HepG2 (cell line): ENCODE measurements at regions not wholly inside any gene's neighbourhood (a gene's known extent, or its start where the extent isn't known, plus 50 kb on each side); places are given as distances from the start of the nearest gene placed in this dataset.

Experiments used
- ATAC-seq: fragments of 200-7000 bp; cut with Tn5 transposase; 3 replicates; pipeline ENCODE4 v1.9.1; 2020; ENCODE audit warnings: mild to moderate bottlenecking, moderate library complexity
- BruUV-seq: library from RNA; stranded (reverse); fragments of 400-500 nt; replicated peaks from 2 replicates; lab custom pipeline; 2021; lab: Mats Ljungman, UMichigan
- CTCF ChIA-PET: fragments of 300-600 bp; formaldehyde crosslinking; extraction: SDS; loops from one replicate; lab custom pipeline; 2021; ENCODE audit warnings: low total read pairs, inconsistent platforms, low intra/inter-chr PET ratio; lab: Yijun Ruan, JAX
- POLR2A ChIA-PET: fragments of 350-600 bp; sonication (Branson Sonifier 250); formaldehyde crosslinking; loops from one replicate; lab custom pipeline; 2020; ENCODE audit warnings: antibody characterized with exemption, inconsistent platforms; lab: Yijun Ruan, JAX
- DNase-seq: peaks from one replicate; pipeline ENCODE4 v3.0.0-alpha.2; 2015; ENCODE audit warnings: low spot score
- FAIRE-seq: peaks from 3 replicates; lab custom pipeline; 2011; peaks lifted over from hg19 to GRCh38; lab: Jason Lieb, UNC
- H2AFZ ChIP-seq: one replicate; pipeline ENCODE4 v1.6.1; 2011; ENCODE audit warnings: low read length, inconsistent platforms
- H3K27ac ChIP-seq: fragments of 300-600 bp; 3 replicates; pipeline ENCODE4 v1.8.0; 2011; ENCODE audit warnings: mixed run types, mild to moderate bottlenecking, mixed read lengths, low read length, inconsistent platforms; ENCODE audit not compliant: insufficient read depth; ENCODE audit errors: extremely low read length
- H3K27me3 ChIP-seq, 2 experiments: fragments of 200-600 bp in 1 of 2; 2 replicates in 1 of 2; 3 replicates in 1 of 2; pipeline versions ENCODE4 v1.6.0 to v1.8.0; 2011; ENCODE audit warnings: low read length in 2 of 2, mild to moderate bottlenecking in 2 of 2, moderate library complexity in 2 of 2, inconsistent platforms in 1 of 2; ENCODE audit not compliant: insufficient read depth in 2 of 2, control insufficient read depth in 1 of 2
- H3K36me3 ChIP-seq, 2 experiments: fragments of 200-600 bp in 1 of 2; replicated peaks in 1 of 2; 2 replicates in 1 of 2; 3 replicates in 1 of 2; pipeline versions ENCODE4 v1.5.1 to v1.8.0; 2011; ENCODE audit warnings: low read length in 2 of 2, inconsistent platforms in 1 of 2; ENCODE audit not compliant: insufficient read depth in 2 of 2, control insufficient read depth in 1 of 2
- H3K4me1 ChIP-seq: 2 replicates; pipeline ENCODE4 v1.5.1; 2012; ENCODE audit warnings: low read length, inconsistent platforms; ENCODE audit not compliant: insufficient read depth
- H3K4me2 ChIP-seq: 2 replicates; pipeline ENCODE4 v1.6.0; 2011; ENCODE audit warnings: low read depth, low read length, inconsistent platforms
- H3K4me3 ChIP-seq, 3 experiments: fragments of 200-600 bp in 1 of 3; sonication (generic), shearing (Covaris generic) in 1 of 3; replicated peaks in 1 of 3; 2 replicates each; pipeline ENCODE4 v1.5.1; 2011 to 2016; ENCODE audit warnings: low read length in 3 of 3, inconsistent platforms in 2 of 3, low read depth in 2 of 3, mild to moderate bottlenecking in 2 of 3, control low read depth in 1 of 3, mixed read lengths in 1 of 3; ENCODE audit not compliant: insufficient read depth in 1 of 3
- H3K79me2 ChIP-seq: one replicate; pipeline ENCODE4 v1.6.1; 2011; ENCODE audit warnings: low read length, inconsistent platforms; ENCODE audit not compliant: insufficient read depth
- H3K9ac ChIP-seq: 2 replicates; pipeline ENCODE4 v1.6.0; 2011; ENCODE audit warnings: mild to moderate bottlenecking, low read depth, low read length, inconsistent platforms; ENCODE audit not compliant: insufficient read depth
- H3K9me3 ChIP-seq: 2 replicates; pipeline ENCODE4 v1.5.1; 2012; ENCODE audit warnings: mild to moderate bottlenecking, low read length
- H4K20me1 ChIP-seq: 2 replicates; pipeline ENCODE4 v1.6.0; 2011; ENCODE audit warnings: inconsistent platforms, mild to moderate bottlenecking, low read length, moderate library complexity; ENCODE audit not compliant: insufficient read depth
- CCAR2 ChIP-seq: fragments of 200-400 bp; formaldehyde crosslinking; optimal IDR thresholded peaks from 2 replicates; pipeline ENCODE3; 2018; ENCODE audit warnings: low read depth, mild to moderate bottlenecking, low read length, moderate library complexity
- ELF4 ChIP-seq: sonication (generic); formaldehyde crosslinking; IDR thresholded peaks from 2 replicates; pipeline ENCODE4 v1.5.0; 2020; ENCODE audit warnings: missing genetic modification reagents, mild to moderate bottlenecking, moderate library complexity, borderline replicate concordance
- FOXM1 ChIP-seq: sonication (generic); formaldehyde crosslinking; IDR thresholded peaks from 2 replicates; pipeline ENCODE4 v1.5.0; 2020; ENCODE audit warnings: missing genetic modification reagents
- HHEX ChIP-seq: IDR thresholded peaks from 2 replicates; pipeline ENCODE4 v1.6.1; 2016; ENCODE audit warnings: control low read depth
- IRF1 ChIP-seq: sonication (generic); formaldehyde crosslinking; IDR thresholded peaks from 2 replicates; pipeline ENCODE4 v1.4.0; 2020; ENCODE audit warnings: low read depth, mild to moderate bottlenecking, missing genetic modification reagents
- KDM5B ChIP-seq: sonication (generic); formaldehyde crosslinking; IDR thresholded peaks from 2 replicates; pipeline ENCODE4 v1.4.0; 2020; ENCODE audit warnings: missing genetic modification reagents, mild to moderate bottlenecking, borderline replicate concordance
- MIER3 ChIP-seq: IDR thresholded peaks from 2 replicates; pipeline ENCODE4 v1.6.1; 2016; ENCODE audit warnings: missing compliant biosample characterization, borderline replicate concordance
- MXD4 ChIP-seq: IDR thresholded peaks from 2 replicates; pipeline ENCODE4 v1.6.1; 2016; ENCODE audit warnings: mild to moderate bottlenecking, missing biosample characterization, missing genetic modification reagents
- MXI1 ChIP-seq: IDR thresholded peaks from 3 replicates; pipeline ENCODE4 v1.6.1; 2012; ENCODE audit warnings: low read depth, low read length, inconsistent platforms, borderline replicate concordance
- PLSCR1 ChIP-seq: sonication (generic); formaldehyde crosslinking; IDR thresholded peaks from 2 replicates; pipeline ENCODE4 v1.5.0; 2020; ENCODE audit warnings: missing genetic modification reagents, mild to moderate bottlenecking, borderline replicate concordance
- PTBP1 ChIP-seq: fragments of 200-400 bp; formaldehyde crosslinking; IDR thresholded peaks from 2 replicates; pipeline ENCODE4 v1.6.1; 2018; ENCODE audit warnings: low read length, low read depth; ENCODE audit not compliant: poor library complexity, severe bottlenecking
- ZMAT3 ChIP-seq: sonication (generic); formaldehyde crosslinking; conservative IDR thresholded peaks from 2 replicates; pipeline ENCODE4 v1.7.0; 2021; ENCODE audit warnings: missing genetic modification reagents
- ZNF205 ChIP-seq: IDR thresholded peaks from 2 replicates; pipeline ENCODE4 v1.6.1; 2018; ENCODE audit warnings: missing biosample characterization, missing genetic modification reagents
- ZNF224 ChIP-seq: sonication (generic); formaldehyde crosslinking; IDR thresholded peaks from 2 replicates; pipeline ENCODE4 v1.5.0; 2020; ENCODE audit warnings: mild to moderate bottlenecking, missing genetic modification reagents
- ZNF589 ChIP-seq: sonication (generic); formaldehyde crosslinking; conservative IDR thresholded peaks from 2 replicates; pipeline ENCODE4 v1.8.0; 2022; ENCODE audit warnings: mild to moderate bottlenecking, moderate library complexity, missing genetic modification reagents
- ZNF83 ChIP-seq: sonication (generic); formaldehyde crosslinking; IDR thresholded peaks from 2 replicates; pipeline ENCODE4 v1.4.0; 2020; ENCODE audit warnings: missing genetic modification reagents, mild to moderate bottlenecking, borderline replicate concordance
- WGBS: methylation state at CpG from one replicate; pipeline ENCODE4 v1.1.6; 2017; ENCODE audit warnings: low lambda C conversion rate; 5-methylcytosine and 5-hydroxymethylcytosine counted together
- in situ Hi-C: cut with HindIII; loops from 2 replicates; pipeline ENCODE4 v1.10.0; 2017; ENCODE audit warnings: low pct_unique_long_range_greater_than_20kb; ENCODE audit not compliant: extremely low pct_ligation_motif_present
- intact Hi-C: fragments of 100-400 bp; cut with micrococcal nuclease; formaldehyde crosslinking; loops from one replicate; pipeline ENCODE4 v1.10.0; 2022; ENCODE audit not compliant: unreplicated experiment
- TF ChIP-seq, protein P1 (sequence below): conservative IDR thresholded peaks from 2 replicates; pipeline ENCODE4 v1.6.1; 2018; ENCODE audit warnings: missing genetic modification reagents

DNA sequence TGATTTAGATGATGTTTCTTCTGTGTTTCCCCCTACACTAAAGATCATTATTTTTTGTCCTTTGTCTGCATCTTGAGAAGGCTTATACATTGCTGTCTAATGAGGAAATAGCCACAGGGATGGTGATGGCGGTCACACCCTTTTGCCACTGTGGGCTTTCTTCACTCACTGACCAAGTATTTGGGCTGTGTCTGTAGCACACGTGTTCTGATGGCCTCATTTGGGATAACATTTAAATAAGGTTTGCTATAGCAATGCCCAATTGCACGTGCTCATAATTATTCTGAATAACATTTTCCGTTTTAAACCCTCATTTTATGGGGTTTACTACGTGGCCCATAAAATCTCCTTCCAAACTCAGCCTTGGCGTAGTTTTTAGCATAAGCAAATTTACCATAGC is 230.3 kb upstream of the PRICKLE1 start:
- Histone ChIP-seq H3K79me2 (no peaks in the 10 kb centered on the region), H3K9ac (no peak overlapping the region), H2AFZ (no peak overlapping the region), H3K4me3 (no peak overlapping the region), H3K4me1 (no peaks in the 10 kb centered on the region), H3K9me3 (no peaks in the 10 kb centered on the region), H3K36me3 (no peaks in the 10 kb centered on the region), H3K4me2 (no peak overlapping the region), H4K20me1 (no peaks in the 10 kb centered on the region), H3K27ac (no peak overlapping the region), H3K27me3 (no peaks in the 10 kb centered on the region)
- TF ChIP-seq PTBP1, result no peak
- TF ChIP-seq CCAR2, result no peak
- no peak for TF ChIP-seq ZNF589
- no peak for TF ChIP-seq MXI1
- no peak for TF ChIP-seq MIER3
- TF ChIP-seq ZNF83 (CRISPR knock-in tag), result no peak
- no peak for TF ChIP-seq ZNF224
- TF ChIP-seq MXD4 (CRISPR knock-in tag), result no peak
- TF ChIP-seq IRF1 (CRISPR knock-in tag), result no peak
- no peak for TF ChIP-seq FOXM1 (CRISPR knock-in tag)
- TF ChIP-seq HHEX, result no peak
- TF ChIP-seq ZNF205 (CRISPR knock-in tag), result no peak
- no peak for TF ChIP-seq PLSCR1
- no peak for TF ChIP-seq ZMAT3 (CRISPR knock-in tag)
- no peak for TF ChIP-seq KDM5B (CRISPR knock-in tag)
- TF ChIP-seq, protein P1, sequence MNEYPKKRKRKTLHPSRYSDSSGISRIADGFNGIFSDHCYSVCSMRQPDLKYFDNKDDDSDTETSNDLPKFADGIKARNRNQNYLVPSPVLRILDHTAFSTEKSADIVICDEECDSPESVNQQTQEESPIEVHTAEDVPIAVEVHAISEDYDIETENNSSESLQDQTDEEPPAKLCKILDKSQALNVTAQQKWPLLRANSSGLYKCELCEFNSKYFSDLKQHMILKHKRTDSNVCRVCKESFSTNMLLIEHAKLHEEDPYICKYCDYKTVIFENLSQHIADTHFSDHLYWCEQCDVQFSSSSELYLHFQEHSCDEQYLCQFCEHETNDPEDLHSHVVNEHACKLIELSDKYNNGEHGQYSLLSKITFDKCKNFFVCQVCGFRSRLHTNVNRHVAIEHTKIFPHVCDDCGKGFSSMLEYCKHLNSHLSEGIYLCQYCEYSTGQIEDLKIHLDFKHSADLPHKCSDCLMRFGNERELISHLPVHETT (CRISPR knock-in tag), result no peak
- no peak for TF ChIP-seq ELF4 (CRISPR knock-in tag)
- in situ Hi-C loops, result no loop called here
- ATAC-seq, result no peak
- DNase-seq, result no peak
- FAIRE-seq, result no peak
- no TSS peak for BruUV-seq
- POLR2A ChIA-PET, result no interaction called here
- 6% methylated on average over 6 of the region's 6 CpGs for WGBS
- CTCF ChIA-PET, result no interaction called here
- intact Hi-C loops, result no loop called here
